HG02610 (cell line): ENCODE measurements at regions not wholly inside any gene's neighbourhood (a gene's known extent, or its start where the extent isn't known, plus 50 kb on each side); places are given as distances from the start of the nearest gene placed in this dataset.
"Not testable (repeated sequence)": the region's sequence is repeated elsewhere in the genome, so short reads cannot be mapped to it uniquely, and the experiment has no call there.

Source experiments
- ATAC-seq: cut with Tn5 transposase; IDR thresholded peaks from one replicate; pipeline ENCODE4 v1.9.1; 2021; ENCODE audit warnings: mild to moderate bottlenecking, moderate library complexity; ENCODE audit not compliant: unreplicated experiment

DNA sequence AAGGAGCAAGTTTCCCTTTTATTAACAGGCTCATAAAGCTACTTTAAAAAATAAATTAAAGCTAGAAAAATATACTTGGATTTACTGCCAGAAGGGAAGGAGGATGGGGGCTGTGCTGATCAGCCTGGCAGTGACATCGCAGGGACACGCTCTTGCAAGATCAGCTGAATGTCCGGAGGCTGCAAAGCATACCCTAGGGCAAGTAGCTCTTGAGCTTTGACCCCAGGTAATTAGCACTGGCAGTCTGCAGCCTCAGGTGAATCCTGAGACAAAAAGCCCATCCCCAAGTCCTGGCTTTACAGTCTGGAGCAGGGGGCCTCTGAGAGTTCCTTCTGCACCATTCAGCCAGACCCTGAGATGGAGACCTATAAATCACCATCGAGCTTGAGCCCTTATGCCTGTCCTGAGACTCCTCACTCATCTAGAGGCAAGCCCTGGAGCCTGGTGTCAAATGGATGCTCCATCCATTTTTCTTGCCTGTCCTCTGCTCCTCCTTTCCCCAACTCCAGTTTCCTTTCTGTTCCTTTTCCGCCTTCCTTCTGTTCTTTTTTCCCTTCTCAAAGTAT lies 131.7 kb downstream of the TMEM114 start:
- no peak for ATAC-seq

DNA sequence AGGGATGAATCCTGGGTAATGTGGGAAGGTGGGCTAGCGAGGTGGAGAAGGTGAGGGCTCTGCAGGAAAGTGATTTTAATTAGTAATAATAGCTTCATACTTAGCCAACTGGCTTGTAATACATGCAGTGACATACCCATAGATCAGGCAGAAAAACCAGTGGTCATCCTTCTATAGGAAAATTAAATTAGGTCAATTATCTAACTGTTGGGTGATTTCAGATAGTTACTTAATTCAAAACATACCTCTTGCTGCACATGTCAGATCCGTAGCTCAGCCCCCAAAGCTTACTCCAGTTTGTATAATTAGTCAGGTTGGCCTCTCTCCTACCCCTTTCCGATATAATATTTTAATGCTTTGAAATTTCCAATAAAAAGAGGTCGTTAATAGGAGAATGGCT lies 137.0 kb downstream of the TMEM114 start:
- ATAC-seq: no peak

DNA sequence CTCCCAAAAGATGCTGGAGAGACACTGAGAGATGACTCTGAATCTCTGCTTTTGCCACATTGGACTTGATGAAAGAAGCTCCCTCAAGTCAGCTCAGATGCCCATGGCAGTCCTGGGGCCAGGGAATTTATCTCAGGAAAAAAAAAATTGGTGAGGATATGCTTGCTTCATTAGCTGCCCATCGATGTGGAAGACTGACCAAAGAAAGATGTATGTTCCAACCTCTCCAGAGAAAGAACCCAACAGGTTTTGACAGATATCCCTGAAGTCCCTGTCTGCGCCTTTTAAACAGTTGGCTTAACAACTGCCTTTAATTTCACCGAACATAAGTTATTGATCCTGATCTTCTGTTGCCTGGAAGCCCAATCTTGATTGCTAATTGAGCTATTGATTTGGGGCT lies 137.4 kb downstream of the TMEM114 start:
- no peak for ATAC-seq

DNA sequence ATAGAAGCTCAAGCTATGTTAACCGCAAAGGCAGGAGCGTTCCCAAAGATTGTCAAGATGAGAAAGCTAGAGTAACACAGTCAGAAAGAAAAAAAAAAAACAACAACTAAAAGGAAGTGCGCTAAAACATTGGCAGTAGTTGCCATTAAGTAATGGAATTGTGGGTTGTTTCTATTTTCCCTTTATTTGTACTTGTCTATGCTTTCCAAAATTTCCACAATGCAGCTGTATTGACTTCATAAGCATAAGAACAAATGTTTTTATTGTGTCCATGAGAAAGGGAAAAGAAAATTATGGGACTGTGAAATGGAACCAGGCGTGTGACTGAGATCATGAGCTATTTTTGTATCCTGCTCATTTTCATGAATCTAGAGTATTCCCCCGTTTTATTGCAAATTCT lies 153.4 kb downstream of the TMEM114 start:
- ATAC-seq: no peak

DNA sequence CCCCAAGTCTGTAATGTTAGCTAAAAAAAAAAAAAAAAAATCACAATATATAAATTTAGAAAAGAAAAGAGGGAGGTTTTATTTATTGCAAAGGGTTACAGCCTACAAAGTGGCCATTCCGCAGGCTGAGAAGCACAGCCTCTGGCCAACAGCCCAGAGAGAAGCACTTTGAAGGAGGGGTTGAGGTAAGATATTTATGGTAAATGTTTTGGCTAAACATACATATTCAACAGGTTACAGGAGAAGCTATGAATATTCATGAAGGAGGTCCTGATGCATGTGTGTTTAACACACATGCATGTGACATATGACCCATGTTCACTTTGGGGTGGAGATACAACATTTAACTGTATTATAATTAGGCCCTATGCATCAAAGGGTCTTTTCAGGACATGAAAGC lies 158.5 kb downstream of the TMEM114 start:
- ATAC-seq: no peak

DNA sequence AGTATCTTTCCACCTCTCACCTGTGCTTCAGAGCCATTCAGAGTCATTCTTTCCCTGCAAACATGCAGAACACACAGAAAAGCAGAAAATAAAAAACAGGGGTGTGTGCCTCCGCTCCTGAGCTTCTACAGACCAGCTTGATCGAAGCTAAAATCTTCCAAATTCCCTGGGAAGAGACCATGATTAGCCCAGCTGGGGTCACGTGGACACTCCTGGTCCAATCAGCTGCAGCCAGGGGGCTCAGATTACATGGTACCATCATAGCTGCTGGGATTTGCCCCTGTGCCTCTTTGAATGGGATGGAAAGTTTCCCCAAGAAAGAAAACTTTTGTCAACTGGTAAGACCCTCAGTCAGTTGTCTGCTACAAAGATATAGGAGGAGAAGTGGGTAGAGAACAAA lies 159.9 kb downstream of the TMEM114 start:
- no peak for ATAC-seq

DNA sequence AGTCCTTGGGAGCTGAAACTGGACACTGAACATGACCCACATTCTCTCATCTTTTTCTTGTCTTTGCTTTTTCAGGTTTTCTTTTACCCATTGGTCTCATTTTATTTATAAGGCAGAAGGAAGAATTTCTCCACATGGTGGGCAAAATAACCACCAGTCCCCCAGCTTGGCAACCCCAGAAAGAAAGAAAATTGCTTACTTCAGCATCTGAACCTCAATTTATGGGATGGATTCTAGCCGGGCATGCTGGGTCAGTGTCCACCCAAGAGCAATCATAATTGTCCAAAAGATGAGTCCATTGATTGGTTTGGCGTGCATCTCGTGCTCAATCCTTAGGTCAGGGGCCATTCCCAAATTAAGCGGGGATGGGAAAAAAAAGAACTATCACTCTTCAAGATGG lies 163.7 kb downstream of the TMEM114 start:
- ATAC-seq: no peak

DNA sequence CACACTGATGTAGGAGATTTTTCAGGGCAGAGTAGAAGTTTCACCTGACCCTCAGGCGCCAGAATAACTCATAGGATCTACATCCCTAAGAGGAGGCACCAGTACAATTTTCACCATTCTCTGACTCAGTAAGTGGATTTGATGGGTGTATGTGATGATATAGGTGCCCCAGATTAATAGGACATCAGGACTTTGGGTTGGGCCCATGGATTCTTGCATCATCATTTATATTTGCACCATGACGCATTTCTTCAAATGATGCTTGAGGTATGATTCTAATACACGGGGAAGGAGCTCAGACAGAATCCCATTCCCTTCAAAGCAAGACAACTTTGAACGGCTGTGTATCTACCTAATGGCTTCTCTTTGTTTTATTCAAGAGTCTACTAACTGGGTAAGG lies 173.2 kb downstream of the TMEM114 start:
- ATAC-seq: no peak

DNA sequence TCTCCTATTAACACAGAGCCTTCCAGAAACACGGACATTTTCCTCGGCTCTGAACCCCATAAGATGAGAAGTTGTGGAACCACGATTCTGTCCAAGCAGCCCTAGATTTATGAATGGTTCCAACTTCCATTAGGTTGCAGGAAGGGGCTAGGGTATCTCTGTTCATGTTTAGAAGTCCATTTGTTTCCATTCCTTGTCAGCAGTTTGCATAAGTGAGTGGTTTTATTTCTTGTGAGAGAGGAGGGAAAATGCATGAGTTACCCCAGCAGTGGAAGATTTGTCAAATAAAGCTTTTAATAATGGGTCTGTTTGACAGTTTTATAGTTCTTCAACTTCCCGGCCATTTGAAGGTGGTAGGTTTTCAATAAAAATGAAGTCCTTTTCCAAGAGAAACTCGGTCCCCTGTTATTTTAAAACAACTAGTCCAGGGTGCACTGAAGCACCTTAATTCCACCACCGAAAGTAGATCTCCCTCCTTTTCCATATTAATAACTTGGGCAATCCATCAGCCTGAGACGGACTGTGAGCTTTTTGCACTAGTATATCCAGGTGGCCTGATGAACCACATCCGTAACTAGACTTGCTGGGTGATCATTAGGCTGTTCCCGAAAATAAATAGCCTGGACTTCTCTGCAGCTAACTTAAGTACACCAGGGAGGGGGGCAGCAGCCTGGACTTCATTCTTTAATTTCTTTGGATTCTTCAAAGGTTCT lies 181.3 kb downstream of the TMEM114 start:
- ATAC-seq: no peak

DNA sequence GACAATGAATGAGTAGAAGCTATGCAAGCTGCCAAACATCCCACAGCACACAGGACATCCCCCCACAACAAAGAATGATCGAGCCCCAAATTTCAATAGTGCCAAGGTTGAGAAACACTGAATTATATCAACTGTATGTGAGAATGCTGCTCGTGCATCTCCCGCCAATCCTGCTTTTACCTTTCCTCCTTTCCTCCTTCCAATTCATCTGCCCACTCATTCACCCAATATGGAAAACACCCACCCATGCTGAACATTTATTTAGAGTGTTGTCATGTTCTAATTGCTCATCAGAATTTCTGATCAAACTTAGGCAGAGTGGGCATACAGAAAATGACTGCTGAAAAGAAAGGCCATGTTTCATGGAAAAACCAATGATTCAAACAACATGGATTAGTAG lies 183.0 kb downstream of the TMEM114 start:
- no peak for ATAC-seq

DNA sequence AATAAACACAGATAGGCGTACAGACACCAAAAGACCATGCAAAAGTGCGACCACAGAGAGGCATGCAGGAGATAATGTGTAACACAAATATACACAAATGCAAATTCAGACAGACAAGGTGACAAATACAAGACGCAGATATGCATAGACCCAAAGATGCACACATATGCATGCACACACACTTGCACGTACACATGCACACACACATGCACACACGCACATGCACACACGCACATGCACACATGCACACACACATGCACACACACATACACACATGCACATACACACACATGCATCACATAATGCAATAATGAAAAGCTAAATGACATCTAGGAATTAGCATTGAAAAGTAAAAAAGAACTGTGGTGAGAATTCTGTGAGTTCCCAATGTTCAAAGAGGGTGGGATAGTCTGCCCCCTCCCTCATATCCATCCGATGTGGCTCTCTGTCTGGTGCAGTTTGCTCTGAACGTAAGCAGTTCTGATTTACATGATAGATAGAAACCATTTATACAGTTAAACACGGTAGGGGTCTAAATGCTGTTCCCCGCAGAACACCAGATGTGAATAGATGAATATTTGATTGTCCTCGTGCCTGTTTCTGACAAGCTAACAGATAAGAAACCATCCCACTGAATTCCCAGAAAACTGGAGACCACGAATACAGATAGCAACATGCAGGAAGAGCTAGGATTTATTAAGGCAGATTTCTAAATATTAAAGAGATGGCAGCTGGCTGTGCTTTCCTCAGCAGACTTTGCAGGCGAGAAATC lies 186.1 kb downstream of the TMEM114 start:
- ATAC-seq: no peak

DNA sequence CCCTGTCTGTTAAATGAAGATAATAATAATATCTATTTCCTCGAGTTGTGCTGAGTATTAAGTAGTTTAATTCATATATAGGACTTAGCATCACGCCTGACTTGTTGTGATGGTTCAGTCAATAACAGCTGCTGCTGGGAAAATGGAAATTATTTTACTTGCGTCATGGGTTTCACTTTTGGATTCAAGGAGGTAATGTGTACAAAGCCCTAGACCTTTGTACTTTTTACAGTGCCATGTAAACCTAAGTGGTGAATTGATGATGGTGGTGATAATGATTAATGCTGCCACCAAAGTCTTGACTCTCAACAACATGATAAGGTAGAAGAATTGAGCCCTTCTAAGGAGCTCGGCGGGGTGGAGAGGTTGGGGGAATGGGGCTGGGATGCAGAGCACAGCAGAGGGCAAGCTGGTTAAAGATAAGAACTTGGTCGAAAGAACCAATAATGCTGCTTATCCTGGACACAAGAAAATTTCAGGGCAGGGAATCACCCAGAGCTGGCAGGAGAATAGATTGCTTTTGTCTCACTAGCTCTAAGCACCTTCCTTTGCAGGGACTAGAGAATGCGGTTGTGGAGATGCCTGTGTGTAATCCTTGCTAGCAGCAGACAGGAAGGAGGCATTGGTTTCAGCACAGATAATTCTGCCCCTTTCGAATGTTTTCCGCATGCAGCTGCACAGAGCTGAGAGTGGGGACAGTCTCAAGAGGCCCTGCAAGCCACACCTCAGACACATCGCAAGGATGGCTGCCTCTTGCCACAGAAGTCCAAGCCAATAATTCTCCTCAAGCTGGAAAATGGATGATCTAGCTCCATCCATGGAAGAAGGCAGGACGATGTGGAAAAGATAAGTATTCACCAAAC lies 187.1 kb downstream of the TMEM114 start:
- no peak for ATAC-seq

DNA sequence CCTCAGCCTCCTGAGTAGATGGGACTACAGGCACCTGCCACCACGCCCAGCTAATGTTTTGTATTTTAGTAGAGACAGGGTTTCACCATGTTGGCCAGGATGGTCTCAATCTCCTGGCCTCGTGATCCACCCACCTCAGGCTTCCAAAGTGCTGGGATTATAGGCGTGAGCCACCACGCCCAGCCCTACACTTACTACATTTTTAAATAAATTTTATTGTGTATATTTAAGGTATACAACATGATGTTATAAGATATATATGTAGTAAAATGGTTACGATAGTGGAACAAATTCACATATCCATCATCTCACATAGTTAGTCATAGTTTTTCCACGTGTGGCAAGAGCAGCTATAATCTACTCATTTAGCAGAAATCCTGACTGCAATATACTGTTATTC lies 189.6 kb downstream of the TMEM114 start:
- ATAC-seq: not testable (repeated sequence)

DNA sequence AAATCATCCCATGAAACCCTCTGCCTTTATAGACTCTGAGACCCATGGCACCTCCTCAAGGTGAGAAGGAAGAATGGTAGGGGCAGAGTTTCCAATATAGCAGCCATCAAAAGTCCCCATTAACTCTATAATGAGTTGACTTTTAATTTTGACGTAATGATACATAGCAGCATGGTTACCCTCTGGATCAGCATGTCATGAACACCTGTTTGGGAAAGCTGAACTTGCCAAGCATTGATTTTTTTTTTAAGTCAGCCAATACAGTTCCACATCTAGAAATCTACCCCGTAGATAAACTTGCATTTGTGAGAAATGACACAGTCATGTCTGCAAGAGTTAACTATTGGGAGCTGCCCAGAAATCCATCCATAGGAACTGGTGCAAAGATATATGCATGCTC lies 191.8 kb downstream of the TMEM114 start:
- ATAC-seq: no peak

DNA sequence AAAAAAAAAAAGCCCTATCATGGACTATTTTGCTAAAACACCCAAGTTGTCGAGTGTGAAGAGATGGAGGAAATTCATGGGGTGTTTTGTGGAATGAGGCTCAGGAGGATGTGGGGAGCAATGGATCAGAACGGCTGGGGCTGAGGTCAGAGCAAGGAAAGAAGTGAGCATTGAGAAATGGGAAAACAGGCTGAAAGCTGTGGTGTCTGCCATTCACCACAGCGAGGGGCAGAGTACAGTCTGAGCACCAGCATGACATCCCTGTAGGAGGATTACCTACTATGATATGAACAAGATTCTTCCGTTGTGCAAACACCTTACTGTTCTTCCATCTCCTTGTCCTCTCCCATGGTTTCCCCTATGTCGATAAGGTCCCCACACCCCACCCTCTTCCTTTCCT lies 193.1 kb downstream of the TMEM114 start:
- ATAC-seq: no peak

DNA sequence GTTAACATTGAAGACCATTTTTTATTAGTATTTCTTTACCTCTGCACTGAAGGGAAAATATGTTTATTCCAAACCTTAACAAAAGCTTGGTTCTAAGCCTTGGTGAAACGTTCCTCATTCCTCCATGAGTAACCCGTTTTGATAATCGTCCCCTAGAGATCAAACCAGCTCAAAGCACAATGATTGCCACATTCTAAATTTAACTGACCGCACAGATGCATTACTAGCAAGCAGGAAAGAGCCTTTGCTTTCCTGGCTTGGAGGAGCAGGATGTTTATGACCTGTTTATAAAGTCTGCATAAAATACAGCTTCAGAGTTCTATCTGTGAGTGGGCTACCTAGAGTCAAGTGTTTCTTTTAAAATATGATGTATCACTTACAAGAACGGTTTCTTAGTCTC lies 193.8 kb downstream of the TMEM114 start:
- no peak for ATAC-seq

DNA sequence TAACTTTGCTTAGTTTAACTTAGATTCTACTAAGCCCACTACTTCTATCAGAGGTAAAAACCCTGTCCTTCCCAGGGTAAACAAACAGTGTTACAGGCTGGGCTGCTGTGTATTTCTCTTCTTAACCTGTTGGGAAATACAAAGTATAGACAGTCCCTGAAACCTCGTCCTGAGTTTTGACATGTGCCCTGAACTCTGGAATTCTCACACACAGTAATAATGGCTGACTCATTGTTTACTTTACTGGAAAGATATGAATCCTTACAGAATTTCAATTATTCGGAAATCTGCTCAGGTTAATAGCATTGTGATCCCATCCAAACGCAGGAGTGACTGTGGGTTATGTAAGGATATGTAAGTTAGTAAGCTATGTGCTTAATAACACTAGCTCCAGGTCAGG lies 199.1 kb downstream of the TMEM114 start:
- no peak for ATAC-seq

DNA sequence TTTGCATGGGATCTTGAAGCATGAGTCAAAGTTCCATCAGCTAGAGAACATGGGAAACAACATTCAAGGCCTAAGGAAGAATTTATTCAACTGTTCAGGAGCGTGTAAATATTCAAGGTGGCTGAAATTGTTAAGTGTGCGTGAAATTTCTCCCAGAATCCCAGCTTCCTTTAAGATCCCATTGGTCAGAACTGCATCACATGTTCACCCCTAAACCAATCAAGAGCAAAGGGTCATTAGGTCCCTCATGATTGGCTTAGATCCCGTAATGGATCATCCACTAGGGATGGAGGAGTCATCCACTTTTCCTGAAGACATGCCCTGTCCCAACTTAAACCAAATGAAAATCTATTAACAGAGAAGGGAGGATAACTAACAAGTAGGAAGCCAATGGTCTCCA lies 201.6 kb downstream of the TMEM114 start:
- ATAC-seq: no peak

DNA sequence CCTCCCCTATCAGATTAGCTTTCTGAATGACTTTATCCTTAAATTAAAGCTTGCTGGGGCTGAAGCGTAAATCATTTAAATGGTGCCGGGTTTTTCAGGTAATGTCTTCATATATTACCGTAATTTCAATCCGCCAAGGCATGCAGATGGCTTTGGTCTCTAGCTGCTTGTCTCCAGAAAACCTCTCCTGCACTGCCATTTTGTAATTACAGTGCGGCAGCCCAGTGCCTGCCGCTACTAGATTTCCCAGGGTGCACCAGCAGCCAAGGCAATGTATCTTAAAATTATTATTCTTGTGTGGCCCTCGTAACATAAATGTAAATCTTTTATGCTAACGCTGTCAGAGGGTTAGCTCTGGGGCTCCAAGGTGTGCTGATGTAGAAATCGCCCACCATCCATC lies 208.5 kb downstream of the TMEM114 start:
- no peak for ATAC-seq

DNA sequence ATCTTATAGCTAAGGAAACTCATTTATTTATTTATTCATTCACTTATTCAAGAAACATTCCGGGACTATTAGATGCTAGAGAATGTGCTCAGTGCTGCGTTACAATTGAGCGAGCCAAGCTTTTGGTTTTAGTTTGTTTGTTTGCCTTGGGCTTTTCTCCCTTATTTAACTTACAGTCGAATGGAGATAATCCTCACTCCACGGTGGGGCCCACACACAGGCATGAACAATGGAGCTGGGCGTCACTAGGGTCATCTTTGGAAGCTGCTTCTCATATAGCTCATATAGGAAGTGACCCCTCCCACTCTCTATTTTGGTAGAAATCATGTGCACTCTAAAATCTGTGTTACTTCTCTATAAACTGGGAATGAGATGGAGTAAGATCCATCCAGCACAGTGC lies 210.0 kb downstream of the TMEM114 start:
- ATAC-seq: no peak

DNA sequence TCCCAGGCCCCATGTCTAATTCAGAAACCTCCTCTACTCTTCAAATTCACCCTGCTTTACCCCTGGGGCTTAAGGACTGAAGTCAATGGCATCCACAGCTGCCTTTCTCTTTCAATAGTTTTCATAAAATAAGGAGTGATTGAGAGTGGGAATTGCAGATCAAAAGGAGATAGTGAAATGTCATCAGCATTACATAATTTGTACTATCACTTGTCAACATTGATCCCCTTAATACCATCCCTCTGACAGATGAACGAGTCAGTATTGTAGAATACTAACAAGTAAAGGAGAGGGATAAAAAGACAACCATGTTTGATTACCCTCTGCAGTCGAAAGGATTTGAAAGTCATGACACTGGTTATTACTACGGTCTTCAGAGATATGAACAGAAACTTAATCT lies 212.4 kb downstream of the TMEM114 start:
- ATAC-seq: no peak
